DMS53 (cell line): ENCODE measurements at regions not wholly inside any gene's neighbourhood (a gene's known extent, or its start where the extent isn't known, plus 50 kb on each side); places are given as distances from the start of the nearest gene placed in this dataset.
"Not testable (repeated sequence)": the region's sequence is repeated elsewhere in the genome, so short reads cannot be mapped to it uniquely, and the experiment has no call there.

ENCODE experiments used
- DNase-seq: peaks from one replicate; lab custom pipeline; 2025; lab: John Stamatoyannopoulos, UW

DNA sequence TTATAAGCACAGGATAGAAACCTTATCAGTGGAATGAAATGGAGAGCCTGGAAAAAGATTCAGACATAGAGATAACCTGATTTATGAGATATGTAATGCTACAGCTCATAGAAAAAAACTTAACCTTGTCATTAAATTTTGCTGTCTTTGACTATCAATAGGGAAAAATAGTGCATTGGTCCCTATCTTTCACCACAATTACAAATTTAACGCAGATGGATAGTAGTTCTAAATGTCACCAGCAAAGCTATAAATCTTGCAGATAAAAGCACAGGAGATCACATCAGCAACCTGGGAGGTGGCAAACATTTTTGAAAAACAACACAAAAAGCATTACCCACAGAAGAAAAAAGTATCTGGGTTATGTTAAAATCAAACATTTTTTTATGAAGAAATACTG lies 831.6 kb downstream of the BRINP3 start:
- DNase-seq = no peak

DNA sequence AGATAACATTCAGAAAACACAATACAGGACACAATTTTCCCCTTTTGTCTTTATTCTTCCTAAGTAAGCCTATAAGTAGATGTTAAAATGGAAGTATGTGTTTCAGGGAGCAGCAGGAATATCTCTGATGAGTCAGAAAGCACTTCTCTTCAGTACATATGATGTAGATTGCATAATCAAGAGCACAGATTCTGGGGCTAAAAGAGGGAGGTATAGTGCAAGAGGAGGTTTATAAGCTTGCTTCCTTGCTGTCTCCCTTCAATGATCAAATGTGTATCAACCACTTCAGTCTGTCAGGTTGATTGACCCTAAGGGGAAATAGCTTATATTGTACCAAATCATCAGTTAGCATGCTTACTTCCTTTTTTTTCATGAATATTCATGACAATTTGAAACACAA lies 822.8 kb downstream of the BRINP3 start:
- peak; percentile 74 for DNase-seq

DNA sequence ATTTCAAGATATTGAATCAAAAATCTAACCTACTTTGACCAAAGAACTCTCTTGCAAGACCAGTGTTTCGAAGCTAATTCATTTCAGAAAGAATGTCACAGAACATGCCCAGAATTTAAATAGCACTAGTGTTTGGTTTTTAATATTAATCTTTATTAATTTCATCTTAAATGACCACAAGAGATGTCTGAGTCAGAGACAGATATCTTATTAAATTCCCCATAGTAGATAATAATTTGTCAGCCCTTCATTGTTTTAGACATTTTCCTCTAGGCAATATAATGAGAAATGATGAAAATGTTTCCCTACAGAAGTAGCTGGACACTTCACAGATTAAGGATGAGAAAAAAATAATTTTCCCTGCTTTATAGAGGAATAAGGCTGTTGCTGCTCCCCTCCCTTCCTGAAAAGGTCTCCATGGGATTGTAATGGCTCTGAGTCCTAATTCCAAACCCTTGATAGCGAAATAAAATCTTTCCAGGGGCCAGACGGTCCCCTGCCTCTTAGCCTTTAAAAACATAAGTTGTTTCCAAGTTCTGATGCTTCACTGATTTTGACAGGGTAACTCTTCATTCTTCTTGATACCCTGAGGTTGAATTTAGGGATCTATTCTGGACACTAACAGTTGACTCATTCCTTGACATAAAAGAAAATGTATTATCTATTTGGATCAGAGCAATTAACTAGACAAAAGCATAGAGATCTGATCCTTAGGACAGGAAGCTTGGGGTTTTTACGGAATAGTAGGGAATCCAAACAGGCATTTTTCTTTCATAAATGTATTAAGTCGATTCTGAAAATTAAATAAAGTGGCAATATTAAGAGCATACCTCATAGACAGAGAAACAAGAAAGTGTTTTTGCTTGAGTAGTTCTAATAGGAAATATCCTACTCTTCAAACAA lies 820.8 kb downstream of the BRINP3 start:
- DNase-seq = peak; percentile 3

DNA sequence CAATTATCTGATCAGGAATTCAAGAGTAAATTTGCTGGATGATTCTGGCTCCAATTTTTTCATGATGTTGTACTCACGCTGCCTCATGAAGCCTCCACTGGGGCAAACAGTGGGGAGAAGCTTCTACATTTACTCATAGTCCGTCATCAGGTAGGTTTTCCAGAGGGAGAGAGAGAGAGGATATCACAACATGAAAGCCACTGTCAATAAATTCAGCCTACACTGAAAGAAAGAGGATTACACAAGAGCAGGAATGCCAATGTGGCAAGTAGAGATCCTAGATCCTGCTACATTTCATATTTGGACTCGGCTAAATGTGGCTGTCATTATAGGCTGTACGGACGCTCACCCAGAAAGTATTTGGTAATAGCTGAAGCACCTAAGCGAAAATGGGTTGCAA lies 819.9 kb downstream of the BRINP3 start:
- DNase-seq = no peak

DNA sequence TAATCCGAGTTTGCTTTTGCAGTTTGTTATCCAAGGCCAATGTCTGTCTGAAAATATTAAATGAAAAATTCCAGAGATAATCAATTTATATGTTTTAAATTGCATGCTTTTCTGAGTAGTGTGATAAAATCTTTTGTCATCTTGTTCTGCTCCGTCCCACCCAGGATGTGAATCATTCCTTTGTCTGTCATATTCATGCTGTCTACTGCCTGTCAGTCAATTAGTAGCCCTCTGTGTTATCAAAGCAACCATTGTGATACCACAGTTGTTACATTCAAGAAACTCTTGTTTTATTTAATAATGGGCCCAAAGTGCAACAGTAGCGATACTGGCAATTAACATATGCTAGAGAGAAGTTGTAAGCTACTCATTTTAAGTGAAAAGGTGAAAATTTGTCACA lies 819.3 kb downstream of the BRINP3 start:
- DNase-seq = peak; percentile 24

DNA sequence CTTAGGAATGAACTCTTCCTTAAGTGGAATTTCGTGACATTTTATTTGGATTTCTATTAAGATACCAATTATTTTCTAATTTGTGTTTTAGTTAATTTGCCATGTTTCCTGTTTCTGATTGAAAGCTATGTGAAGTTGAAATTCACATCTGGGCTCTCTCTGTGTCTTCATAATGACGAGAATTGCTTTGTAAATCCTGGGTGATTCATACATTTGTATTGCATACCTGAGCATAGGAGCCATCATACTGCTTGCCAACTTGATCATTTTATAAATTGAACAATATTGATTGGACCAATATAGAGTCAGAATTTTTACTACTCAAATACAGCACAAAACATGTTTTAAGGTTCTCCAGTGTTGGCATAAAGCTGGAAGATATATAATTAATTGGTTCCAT lies 817.9 kb downstream of the BRINP3 start:
- no peak for DNase-seq

DNA sequence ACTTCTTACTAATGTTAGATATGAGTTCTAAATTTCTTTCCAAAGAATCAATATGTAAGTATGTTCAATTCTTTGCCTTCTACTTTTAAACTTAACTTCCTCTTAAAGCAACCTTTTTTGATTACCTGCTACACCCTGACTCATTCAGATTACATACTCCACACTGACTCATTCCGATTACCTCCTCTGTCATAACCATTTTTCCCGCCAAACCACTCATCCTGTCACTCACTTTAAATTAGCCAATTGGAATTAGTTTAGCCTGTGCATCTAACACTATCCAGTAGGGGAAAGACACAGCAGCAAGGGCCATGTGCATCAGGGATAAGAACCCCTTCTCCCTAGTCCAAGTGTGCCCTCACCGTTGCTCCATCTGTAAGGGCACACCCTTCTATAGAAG lies 815.5 kb downstream of the BRINP3 start:
- DNase-seq = peak; percentile 72

DNA sequence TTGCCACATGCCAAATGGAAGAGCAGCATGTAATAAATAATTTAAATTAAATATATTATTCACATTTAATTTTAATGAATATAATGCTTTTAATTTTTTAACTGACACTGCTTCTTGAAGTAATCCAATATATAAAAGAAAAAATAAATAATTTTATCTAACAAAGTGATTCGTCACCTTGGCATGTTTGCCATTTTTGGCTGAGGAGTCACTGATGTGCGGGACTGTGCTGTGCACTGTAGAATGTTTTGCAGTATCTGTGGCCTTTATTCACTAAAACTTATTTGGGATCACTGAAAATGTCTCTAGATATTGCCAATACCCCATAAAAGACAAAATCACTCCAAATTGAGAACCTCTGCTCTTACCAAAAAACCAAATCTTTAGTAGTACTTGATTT lies 807.8 kb downstream of the BRINP3 start:
- no peak for DNase-seq

DNA sequence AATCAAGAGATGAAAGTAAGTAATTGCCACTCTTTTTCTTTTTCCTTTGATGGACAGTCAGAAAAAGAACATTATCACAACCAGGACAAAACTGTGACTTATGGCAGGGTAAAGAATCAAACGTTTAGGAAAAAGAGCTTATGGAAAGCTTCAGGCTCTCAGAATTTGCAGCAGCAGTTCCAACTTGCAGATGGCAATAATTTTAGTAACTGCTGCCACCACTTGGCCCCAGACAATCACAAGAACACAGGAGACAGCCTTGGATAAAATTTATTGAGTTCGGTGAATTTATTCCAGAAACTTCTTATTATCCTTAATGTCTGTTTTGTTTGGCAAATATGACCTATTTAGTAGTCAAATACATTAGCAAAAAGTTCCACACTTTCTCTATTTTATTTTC lies 804.4 kb downstream of the BRINP3 start:
- DNase-seq = no peak

DNA sequence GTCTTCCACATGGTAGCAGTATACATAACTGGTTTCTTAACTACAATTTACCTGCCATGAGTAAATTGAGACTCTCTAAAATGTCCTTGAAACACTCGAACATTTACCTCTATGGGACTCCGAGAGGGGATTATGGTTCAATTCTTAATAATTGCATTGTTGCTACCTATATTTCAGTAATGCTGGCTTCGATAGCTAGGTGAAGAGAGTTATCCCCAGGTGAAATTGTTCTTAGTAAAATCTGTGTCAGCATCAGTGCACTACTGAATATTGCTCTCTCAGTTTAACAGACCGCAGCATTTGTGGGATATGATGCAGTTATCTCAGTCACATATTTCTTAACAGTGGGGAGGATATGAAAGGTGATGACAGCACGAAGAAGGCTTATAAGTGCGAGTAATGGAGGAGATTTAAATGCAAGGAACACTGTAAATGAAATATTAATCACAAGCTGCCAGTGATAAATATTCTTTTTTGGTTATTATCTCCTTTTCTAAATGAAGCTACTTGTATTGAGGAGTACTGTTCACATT lies 801.9 kb downstream of the BRINP3 start:
- no peak for DNase-seq

DNA sequence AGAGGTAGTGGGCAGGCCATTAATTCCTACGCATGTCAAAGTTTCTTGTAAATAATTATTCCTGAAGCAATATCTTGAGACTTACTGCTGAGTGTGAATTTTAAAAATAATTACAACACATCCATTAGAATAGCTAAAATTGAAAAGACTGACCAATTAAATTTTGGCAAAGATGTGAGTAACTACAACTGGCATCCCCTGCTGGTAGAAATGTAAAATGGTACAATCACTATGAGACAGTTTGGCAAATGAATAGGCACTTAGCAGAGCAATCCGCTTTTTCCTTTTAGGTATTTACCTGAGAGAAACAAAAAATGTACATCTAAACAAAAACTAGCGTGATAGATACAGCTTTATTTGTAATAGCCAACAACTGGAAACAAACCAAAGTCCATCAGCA lies 798.9 kb downstream of the BRINP3 start:
- DNase-seq = peak; percentile 8

DNA sequence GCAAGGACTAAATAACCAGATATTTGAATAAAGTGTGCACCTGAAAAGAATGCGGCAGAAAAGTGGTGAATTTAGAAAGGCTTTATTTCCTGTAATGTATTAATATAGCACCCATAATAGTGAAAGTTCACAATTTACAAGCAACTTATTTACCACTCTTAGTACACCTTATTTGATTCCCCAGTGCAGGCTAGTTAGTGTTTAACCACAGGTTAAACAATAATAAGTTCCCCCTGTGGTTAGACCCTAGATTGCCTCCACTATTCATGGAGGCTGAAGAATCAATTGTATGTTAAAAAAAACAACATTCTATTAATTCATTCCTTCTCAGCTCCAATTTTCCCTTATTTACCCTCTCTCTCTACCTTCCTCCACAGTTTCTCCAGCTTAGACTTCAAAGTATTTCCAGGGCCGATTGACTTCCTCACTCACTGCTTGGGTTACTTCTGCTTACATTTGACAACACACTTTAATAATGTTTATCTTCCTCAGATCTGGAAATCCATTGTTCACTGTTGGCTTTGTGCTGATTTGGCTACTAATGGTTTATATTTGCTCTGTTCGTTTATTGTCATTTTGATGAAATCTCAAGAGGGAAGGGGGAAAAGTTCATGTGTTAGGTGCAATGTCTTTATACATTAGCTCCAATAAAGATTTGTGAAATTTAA lies 796.3 kb downstream of the BRINP3 start:
- DNase-seq = peak; percentile 74

DNA sequence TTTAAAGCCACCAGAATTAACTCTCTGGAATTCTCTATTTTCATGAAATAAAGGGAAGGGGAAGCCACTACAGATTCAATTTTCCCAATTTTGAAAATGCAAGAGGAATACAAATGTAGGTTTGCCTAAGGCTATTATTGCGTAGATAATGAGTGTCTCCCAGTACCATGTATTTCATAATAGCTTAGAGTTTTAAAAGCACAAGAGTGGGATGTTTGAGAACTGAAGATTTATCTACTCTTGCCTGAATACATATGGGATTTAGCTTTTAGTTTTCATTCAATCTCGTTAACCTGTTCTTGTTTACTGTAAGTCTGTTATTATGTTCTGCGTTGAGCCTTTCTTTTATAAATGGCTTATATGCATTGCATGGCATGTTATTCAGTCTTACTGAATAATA lies 795.1 kb downstream of the BRINP3 start:
- no peak for DNase-seq

DNA sequence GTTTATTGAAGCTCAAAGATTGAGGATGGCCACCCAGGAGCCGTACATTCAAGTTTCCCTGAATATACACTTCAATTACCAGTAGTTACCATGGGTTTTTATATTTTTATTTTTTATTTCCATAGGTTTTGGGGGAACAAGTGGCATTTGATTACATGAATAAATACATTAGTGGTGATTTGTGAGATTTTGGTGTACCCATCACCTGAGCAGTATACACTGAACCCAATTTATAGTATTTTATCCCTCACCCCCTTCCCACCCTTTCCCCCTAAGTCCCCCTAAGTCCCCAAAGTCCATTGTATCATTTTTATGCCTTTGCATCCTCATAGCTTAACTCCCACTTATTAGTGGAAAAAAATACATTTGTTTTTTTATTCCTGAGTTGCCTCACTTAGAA lies 791.4 kb downstream of the BRINP3 start:
- DNase-seq = no peak

DNA sequence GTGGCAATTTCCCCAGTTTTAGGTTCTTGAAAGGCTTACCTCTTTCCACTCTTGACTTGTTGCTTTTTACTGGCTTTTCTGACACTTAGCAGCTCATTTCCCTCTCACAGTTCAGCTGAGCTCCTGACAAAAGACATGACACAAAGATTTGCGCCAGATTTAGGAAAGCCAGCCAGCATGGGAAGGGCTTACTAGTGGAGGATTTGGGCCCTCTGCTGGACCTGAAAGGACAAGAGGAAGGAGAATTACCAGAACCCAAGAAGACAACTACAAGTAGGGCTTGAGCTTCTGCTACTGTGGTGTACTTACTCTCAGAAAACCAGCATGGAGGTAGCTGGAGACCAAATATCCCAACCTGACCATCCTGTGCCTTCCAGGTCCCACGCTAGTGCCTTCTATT lies 784.5 kb downstream of the BRINP3 start:
- peak; percentile 26 for DNase-seq

DNA sequence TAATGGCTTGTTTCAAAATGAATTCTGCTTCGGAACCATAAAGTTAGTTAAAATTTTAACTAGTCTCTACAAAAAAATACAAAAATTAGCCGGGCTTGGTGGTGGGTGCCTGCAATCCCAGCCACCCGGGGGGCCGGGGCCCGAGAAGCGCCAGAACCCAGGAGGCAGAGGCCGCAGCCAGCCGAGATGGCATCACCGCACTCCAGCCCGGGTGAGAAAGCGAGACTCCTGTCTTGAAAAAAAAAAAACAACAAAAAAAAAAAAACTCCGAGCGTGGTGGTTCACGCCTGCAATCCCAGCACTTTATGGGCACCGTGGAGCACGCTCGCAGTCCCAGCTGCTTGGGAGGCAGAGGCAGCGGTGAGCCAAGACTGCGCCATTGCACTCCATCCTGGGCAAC lies 781.4 kb downstream of the BRINP3 start:
- DNase-seq = no peak

DNA sequence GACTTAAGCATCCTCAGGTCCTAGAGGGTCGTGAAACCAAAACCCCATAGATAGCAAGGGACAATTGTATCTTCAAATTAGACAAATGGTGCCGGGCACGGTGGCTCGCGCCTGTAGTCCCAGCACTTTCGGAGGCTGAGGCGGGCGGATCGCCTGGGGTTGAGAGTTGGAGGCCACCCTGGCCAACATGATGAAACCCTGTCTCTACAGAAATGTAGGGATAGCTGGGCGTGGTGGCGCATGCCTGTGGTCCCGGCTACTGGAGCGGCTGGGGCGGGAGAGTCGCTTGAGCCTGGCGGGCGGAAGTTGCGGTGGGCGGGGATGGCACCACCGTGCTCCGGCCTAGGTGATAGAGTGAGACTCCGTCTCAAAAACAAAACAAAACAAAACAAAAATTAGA lies 780.6 kb downstream of the BRINP3 start:
- DNase-seq = no peak

DNA sequence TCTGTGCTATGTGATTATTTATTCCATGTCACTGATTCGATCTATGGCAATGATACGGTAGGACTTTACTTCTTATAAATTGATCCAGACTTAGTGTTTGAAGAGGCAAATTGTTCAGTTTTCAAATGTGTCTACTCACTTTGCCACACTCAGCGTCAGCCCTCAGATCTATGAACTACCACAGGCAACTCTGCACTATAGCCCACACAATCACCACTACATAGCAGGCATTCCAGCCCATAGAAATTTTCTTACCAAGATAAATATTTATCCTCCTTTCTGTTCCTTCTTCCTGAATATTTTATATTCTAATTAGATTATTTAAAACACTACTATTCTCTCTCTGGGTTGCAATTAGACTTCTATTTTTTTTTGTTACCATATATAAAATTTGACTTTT lies 776.1 kb downstream of the BRINP3 start:
- DNase-seq = no peak

DNA sequence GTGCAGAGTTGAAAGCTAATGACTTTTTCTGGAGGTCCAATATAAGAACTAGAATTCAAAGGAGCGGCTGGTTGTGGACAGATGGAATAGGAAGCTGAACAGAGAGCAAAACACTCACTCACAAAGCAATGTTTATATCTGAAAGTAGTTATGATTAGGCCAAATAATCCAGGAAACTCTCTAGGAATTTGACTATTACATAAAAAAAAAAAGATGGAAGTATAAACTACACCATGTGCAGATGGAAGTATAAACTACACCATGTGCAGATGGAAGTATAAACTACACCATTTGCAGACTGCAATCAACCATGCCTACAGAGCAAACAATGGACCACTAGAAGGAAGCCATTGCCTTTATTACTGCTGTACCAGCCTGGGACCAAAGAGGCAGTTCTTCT lies 771.1 kb downstream of the BRINP3 start:
- DNase-seq = peak; percentile 20

DNA sequence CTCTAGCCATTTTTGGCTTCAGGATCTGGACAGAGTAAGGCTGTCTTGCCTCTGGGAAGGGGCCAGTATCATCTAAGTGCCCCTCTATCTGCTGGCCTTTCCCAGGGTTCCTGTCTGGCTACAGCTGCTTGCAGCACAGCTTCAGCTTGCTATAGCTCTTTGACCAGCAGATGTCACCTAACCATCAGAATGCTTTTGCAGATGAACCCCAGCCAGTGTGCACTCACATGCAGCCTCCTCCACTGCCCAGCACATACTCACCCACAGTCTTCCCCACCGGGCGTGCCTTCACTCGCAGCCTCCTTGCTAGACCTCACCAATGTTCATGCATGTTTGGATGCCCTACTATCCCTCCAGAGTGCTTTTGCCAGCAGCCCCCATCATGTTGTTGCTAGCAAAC lies 769.0 kb downstream of the BRINP3 start:
- peak; percentile 38 for DNase-seq

DNA sequence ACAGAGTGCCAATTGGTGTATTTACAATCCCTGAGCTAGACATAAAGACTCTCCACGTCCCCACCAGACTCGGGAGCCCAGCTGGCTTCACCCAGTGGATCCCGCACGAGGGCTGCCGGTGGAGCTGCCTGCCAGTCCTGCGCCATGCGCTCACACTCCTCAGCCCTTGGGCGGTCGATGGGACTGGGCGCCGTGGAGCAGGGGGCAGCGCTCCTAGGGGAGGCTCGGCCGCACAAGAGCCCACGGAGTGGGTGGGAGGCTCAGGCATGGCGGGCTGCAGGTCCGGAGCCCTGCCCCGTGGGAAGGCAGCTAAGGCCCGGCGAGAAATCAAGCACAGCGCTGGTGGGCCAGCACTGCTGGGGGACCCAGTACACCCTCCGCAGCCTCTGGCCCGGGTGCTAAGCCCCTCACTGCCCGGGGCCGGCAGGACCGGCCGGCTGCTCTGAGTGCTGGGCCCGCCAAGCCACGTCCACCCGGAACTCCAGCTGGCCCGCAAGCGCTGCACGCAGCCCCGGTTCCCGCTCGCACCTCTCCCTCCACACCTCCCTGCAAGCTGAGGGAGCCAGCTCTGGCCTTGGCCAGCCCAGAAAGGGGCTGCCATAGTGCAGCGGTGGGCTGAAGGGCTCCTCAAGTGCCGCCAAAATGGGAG lies 759.4 kb downstream of the BRINP3 start:
- not testable (repeated sequence) for DNase-seq

DNA sequence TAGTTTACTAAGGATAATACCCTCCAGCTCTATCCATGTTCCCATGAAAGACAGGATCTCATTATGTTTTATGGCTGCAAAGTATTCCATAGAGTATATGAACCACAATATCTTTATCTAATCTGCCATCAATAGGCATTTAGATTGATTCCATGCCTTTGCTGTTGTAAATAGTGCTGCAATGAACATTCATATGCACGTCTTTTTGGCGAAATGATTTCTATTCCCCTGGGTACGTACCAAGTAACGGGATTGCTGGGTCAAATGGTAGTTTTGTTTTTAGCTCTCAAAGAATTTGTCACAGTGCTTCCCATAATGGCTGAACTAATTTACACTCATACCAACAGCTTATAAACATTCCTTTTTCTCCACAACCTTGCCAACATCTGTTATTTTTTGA lies 750.9 kb downstream of the BRINP3 start:
- no peak for DNase-seq

DNA sequence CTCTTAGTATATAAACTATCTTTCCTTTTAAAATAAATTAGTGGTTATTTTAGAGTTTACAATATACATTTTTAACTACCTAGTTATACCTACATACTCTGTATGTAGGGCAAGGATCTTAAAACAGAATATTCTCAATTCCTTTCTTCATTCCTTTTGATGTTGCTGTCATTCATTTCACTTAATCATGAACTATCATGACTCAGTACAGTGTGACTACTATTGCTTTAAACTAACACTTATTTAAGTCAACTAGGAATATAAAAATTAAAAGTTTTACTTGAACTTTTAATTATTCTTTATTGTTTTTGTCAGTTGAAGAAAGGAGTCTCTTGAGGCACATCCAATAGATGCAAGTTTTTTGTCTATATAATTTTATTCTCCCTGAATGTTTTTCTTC lies 726.4 kb downstream of the BRINP3 start:
- no peak for DNase-seq
